HUES6 (cell line): ENCODE measurements at regions not wholly inside any gene's neighbourhood (a gene's known extent, or its start where the extent isn't known, plus 50 kb on each side); places are given as distances from the start of the nearest gene placed in this dataset.
"Not testable (repeated sequence)": the region's sequence is repeated elsewhere in the genome, so short reads cannot be mapped to it uniquely, and the experiment has no call there.

Experiments used
- H3K27ac ChIP-seq: 2 replicates; pipeline ENCODE4 v1.7.0; 2013; ENCODE audit warnings: low read depth, mild to moderate bottlenecking, low read length, inconsistent platforms
- H3K27me3 ChIP-seq: 2 replicates; pipeline ENCODE4 v1.6.1; 2013; ENCODE audit warnings: low read length; ENCODE audit not compliant: control insufficient read depth, insufficient read depth
- H3K36me3 ChIP-seq: 2 replicates; pipeline ENCODE4 v1.6.1; 2013; ENCODE audit warnings: low read length; ENCODE audit not compliant: control insufficient read depth, insufficient read depth
- H3K4me1 ChIP-seq: 2 replicates; pipeline ENCODE4 v1.6.1; 2013; ENCODE audit warnings: low read length; ENCODE audit not compliant: control insufficient read depth, insufficient read depth
- H3K4me3 ChIP-seq: 2 replicates; pipeline ENCODE4 v1.5.1; 2013; ENCODE audit warnings: low read depth, low read length
- H3K9ac ChIP-seq: one replicate; pipeline ENCODE4 v1.6.1; 2013; ENCODE audit warnings: mild to moderate bottlenecking, low read length
- H3K9me3 ChIP-seq: 2 replicates; pipeline ENCODE4 v1.6.1; 2013; ENCODE audit warnings: low read depth, low read length; ENCODE audit not compliant: control insufficient read depth, insufficient read depth

- peaks cover 5% of the 10 kb centered on the region for H3K4me1 ChIP-seq
- no peak overlapping the region for H3K9ac ChIP-seq
- no peaks in the 10 kb centered on the region for H3K36me3 ChIP-seq
- H3K9me3 ChIP-seq, result no peaks in the 10 kb centered on the region
- no peaks in the 10 kb centered on the region for H3K27me3 ChIP-seq
- H3K4me3 ChIP-seq, result no peak overlapping the region
- H3K27ac ChIP-seq, result no peak overlapping the region
Observed at GRCh38 chr12:13536219-13536910, 339.8 kb downstream of the EMP1 start.

- no peaks in the 10 kb centered on the region for H3K9me3 ChIP-seq
- no peaks in the 10 kb centered on the region for H3K36me3 ChIP-seq
- no peak overlapping the region for H3K9ac ChIP-seq
- H3K4me3 ChIP-seq, result peak overlapping the region; percentile 32
- no peaks in the 10 kb centered on the region for H3K27me3 ChIP-seq
- H3K4me1 ChIP-seq, result peaks cover 10% of the 10 kb centered on the region
- no peak overlapping the region for H3K27ac ChIP-seq
Observed at GRCh38 chr12:13534645-13535398, 338.3 kb downstream of the EMP1 start.

- no peak overlapping the region for H3K9ac ChIP-seq
- no peaks in the 10 kb centered on the region for H3K27me3 ChIP-seq
- no peak overlapping the region for H3K27ac ChIP-seq
- H3K36me3 ChIP-seq, result no peaks in the 10 kb centered on the region
- H3K4me3 ChIP-seq, result peak overlapping the region; percentile 32; the same call in 1 of the 2 replicates
- H3K4me1 ChIP-seq, result peaks cover 10% of the 10 kb centered on the region
- no peaks in the 10 kb centered on the region for H3K9me3 ChIP-seq
Observed at GRCh38 chr12:13534242-13534641, 337.7 kb downstream of the EMP1 start.

GRCh38 chr12:13530966-13531365 lies 334.4 kb downstream of the EMP1 start:
- Histone ChIP-seq H3K4me1 (peaks cover 10% of the 10 kb centered on the region), H3K36me3 (no peaks in the 10 kb centered on the region), H3K9me3 (peaks cover 14% of the 10 kb centered on the region), H3K27me3 (no peaks in the 10 kb centered on the region), H3K4me3 (no peak overlapping the region), H3K9ac (no peak overlapping the region), H3K27ac (no peak overlapping the region)

GRCh38 chr12:13526185-13526921 lies 329.8 kb downstream of the EMP1 start:
- not testable (repeated sequence) for H3K36me3 ChIP-seq, H3K4me3 ChIP-seq, H3K27me3 ChIP-seq, H3K9ac ChIP-seq, H3K27ac ChIP-seq, H3K4me1 ChIP-seq
- peaks cover 22% of the 10 kb centered on the region for H3K9me3 ChIP-seq

- H3K9me3 ChIP-seq, result peaks cover 22% of the 10 kb centered on the region
- H3K27ac ChIP-seq, result no peak overlapping the region
- H3K4me1 ChIP-seq, result peaks cover 3% of the 10 kb centered on the region; the same call in 1 of the 2 replicates
- no peak overlapping the region for H3K4me3 ChIP-seq
- no peaks in the 10 kb centered on the region for H3K36me3 ChIP-seq
- H3K9ac ChIP-seq, result no peak overlapping the region
- no peaks in the 10 kb centered on the region for H3K27me3 ChIP-seq
Observed at GRCh38 chr12:13523536-13524307, 327.2 kb downstream of the EMP1 start.

- not testable (repeated sequence) for H3K36me3 ChIP-seq, H3K27me3 ChIP-seq, H3K9me3 ChIP-seq, H3K4me1 ChIP-seq, H3K27ac ChIP-seq, H3K9ac ChIP-seq, H3K4me3 ChIP-seq
Observed at GRCh38 chr12:13518034-13518433, 321.5 kb downstream of the EMP1 start.

GRCh38 chr12:13509740-13510139 lies 313.2 kb downstream of the EMP1 start:
- Histone ChIP-seq H3K27ac (no peak overlapping the region), H3K27me3 (no peaks in the 10 kb centered on the region), H3K4me1 (peaks cover 13% of the 10 kb centered on the region), H3K9ac (no peak overlapping the region), H3K4me3 (no peak overlapping the region), H3K36me3 (no peaks in the 10 kb centered on the region), H3K9me3 (no peaks in the 10 kb centered on the region; the same call in 1 of the 2 replicates)

- Histone ChIP-seq H3K4me1 (peaks cover 13% of the 10 kb centered on the region), H3K9ac (no peak overlapping the region), H3K27ac (no peak overlapping the region), H3K4me3 (no peak overlapping the region), H3K36me3 (no peaks in the 10 kb centered on the region), H3K9me3 (no peaks in the 10 kb centered on the region), H3K27me3 (no peaks in the 10 kb centered on the region)
Observed at GRCh38 chr12:13505636-13506035, 309.1 kb downstream of the EMP1 start.

GRCh38 chr12:13505224-13505623 lies 308.7 kb downstream of the EMP1 start:
- H3K9me3 ChIP-seq, result no peaks in the 10 kb centered on the region
- no peak overlapping the region for H3K4me3 ChIP-seq
- H3K27ac ChIP-seq, result no peak overlapping the region
- H3K36me3 ChIP-seq, result no peaks in the 10 kb centered on the region
- no peaks in the 10 kb centered on the region for H3K27me3 ChIP-seq
- H3K9ac ChIP-seq, result no peak overlapping the region
- peaks cover 13% of the 10 kb centered on the region for H3K4me1 ChIP-seq
